ENCODE measurements at regions not wholly inside any gene's neighbourhood (a gene's known extent, or its start where the extent isn't known, plus 50 kb on each side); places are given as distances from the start of the nearest gene placed in this dataset.

- Mint-ChIP-seq H3K36me3 (ENCODE audit: low read depth) (no peaks in the 10 kb centered on the region), H3K4me1 (no peaks in the 10 kb centered on the region)
- TF ChIP-seq, protein P1, sequence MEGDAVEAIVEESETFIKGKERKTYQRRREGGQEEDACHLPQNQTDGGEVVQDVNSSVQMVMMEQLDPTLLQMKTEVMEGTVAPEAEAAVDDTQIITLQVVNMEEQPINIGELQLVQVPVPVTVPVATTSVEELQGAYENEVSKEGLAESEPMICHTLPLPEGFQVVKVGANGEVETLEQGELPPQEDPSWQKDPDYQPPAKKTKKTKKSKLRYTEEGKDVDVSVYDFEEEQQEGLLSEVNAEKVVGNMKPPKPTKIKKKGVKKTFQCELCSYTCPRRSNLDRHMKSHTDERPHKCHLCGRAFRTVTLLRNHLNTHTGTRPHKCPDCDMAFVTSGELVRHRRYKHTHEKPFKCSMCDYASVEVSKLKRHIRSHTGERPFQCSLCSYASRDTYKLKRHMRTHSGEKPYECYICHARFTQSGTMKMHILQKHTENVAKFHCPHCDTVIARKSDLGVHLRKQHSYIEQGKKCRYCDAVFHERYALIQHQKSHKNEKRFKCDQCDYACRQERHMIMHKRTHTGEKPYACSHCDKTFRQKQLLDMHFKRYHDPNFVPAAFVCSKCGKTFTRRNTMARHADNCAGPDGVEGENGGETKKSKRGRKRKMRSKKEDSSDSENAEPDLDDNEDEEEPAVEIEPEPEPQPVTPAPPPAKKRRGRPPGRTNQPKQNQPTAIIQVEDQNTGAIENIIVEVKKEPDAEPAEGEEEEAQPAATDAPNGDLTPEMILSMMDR (IDR thresholded peaks at IDR 0.05; ENCODE audit: unreplicated experiment in 3 of 3): no peak
Measured at GRCh38 chr12:65684906-65685305, 139.4 kb upstream of the HMGA2 start.

GRCh38 chr12:65685514-65685913 is 138.8 kb upstream of the HMGA2 start:
- H3K36me3 Mint-ChIP-seq (ENCODE audit: low read depth): no peaks in the 10 kb centered on the region
- peaks cover 4% of the 10 kb centered on the region for H3K27me3 Mint-ChIP-seq (ENCODE audit: low read depth)
- H3K4me3 Mint-ChIP-seq: no peak overlapping the region
- no peak overlapping the region for H3K27ac Mint-ChIP-seq
- TF ChIP-seq, protein P1 (IDR thresholded peaks at IDR 0.05; ENCODE audit: unreplicated experiment in 3 of 3): peak in 2 of 3 experiments; percentile 20 to 24
- H3K4me1 Mint-ChIP-seq: no peaks in the 10 kb centered on the region
- H3K9me3 Mint-ChIP-seq: peaks cover 6% of the 10 kb centered on the region

More at GRCh38 chr12:65684906-65685305, 139.4 kb upstream of the HMGA2 start:
- Mint-ChIP-seq H3K27me3 (ENCODE audit: low read depth) (peaks cover 4% of the 10 kb centered on the region), H3K27ac (no peak overlapping the region), H3K9me3 (peaks cover 6% of the 10 kb centered on the region), H3K4me3 (no peak overlapping the region)

DNA sequence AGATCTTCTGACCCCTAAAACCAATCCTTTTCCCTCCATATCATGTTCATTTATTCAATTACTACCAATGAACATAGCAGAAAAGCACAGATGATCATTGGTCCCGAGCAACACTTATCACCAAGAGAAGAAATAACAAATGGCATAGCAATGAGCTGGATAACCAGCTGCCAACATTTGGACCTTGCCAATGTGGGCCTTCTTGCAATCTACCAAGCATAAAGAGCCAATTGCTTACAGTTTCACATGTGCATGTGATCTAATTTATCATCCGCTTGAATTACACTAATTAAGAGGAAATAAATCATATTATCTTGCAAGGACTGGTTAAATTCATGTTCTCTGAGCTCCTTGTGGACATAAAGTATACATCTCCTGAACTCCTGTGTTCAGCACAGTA is 134.8 kb upstream of the HMGA2 start:
- TF ChIP-seq, protein P1 (IDR thresholded peaks at IDR 0.05; ENCODE audit: unreplicated experiment in 3 of 3): no peak
- Mint-ChIP-seq H3K27ac (peak overlapping the region in 1 of 3 experiments; percentile 0), H3K27me3 (ENCODE audit: low read depth) (peaks cover 4% of the 10 kb centered on the region), H3K9me3 (peaks cover 6% of the 10 kb centered on the region), H3K4me1 (peaks cover 1% of the 10 kb centered on the region), H3K36me3 (ENCODE audit: low read depth) (no peaks in the 10 kb centered on the region), H3K4me3 (no peak overlapping the region)

DNA sequence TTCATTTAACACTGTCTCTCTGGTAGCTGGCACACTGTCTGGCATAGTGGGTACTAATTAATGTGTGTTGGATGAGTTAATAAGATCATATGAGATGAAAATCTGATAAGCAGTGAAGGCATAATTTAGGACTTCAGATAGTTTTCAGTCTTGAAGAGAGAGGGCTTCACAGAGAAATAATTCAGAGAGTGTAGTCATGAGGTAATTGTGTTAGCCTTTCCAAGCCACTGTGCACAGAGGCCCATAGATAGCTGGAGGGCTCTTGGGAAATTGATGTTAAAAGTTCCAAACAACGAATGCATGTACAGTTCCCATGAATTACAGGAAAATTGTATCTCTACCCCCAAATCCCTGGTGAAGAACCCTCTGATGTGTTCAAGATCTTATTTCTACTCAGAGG is 133.8 kb upstream of the HMGA2 start:
- Mint-ChIP-seq H3K9me3 (peaks cover 4% of the 10 kb centered on the region), H3K4me3 (no peak overlapping the region), H3K27me3 (ENCODE audit: low read depth) (no peaks in the 10 kb centered on the region), H3K4me1 (peaks cover 10% of the 10 kb centered on the region), H3K36me3 (ENCODE audit: low read depth) (no peaks in the 10 kb centered on the region), H3K27ac (no peak overlapping the region)
- TF ChIP-seq, protein P1 (IDR thresholded peaks at IDR 0.05; ENCODE audit: unreplicated experiment in 3 of 3): no peak

- H3K4me3 Mint-ChIP-seq: no peak overlapping the region
- no peaks in the 10 kb centered on the region for H3K9me3 Mint-ChIP-seq
- no peaks in the 10 kb centered on the region for H3K36me3 Mint-ChIP-seq (ENCODE audit: low read depth)
- H3K4me1 Mint-ChIP-seq: peaks cover 21% of the 10 kb centered on the region
- H3K27me3 Mint-ChIP-seq (ENCODE audit: low read depth): no peaks in the 10 kb centered on the region
- peak overlapping the region in 1 of 3 experiments; percentile 79 for H3K27ac Mint-ChIP-seq
- TF ChIP-seq, protein P1 (IDR thresholded peaks at IDR 0.05; ENCODE audit: unreplicated experiment in 3 of 3): no peak
Measured at GRCh38 chr12:65694130-65694529, 130.2 kb upstream of the HMGA2 start.

- H3K9me3 Mint-ChIP-seq: no peaks in the 10 kb centered on the region
- peaks cover 21% of the 10 kb centered on the region for H3K4me1 Mint-ChIP-seq
- H3K27me3 Mint-ChIP-seq (ENCODE audit: low read depth): no peaks in the 10 kb centered on the region
- H3K4me3 Mint-ChIP-seq: no peak overlapping the region
- TF ChIP-seq, protein P1 (IDR thresholded peaks at IDR 0.05; ENCODE audit: unreplicated experiment in 3 of 3): no peak
- no peaks in the 10 kb centered on the region for H3K36me3 Mint-ChIP-seq (ENCODE audit: low read depth)
- peak overlapping the region; percentile 79 to 94 (median 89) for H3K27ac Mint-ChIP-seq
Measured at GRCh38 chr12:65695113-65695865, 129.0 kb upstream of the HMGA2 start.

Data from nephron (organoid).